Stimulated activated CD8-positive, alpha-beta memory T cell treated with anti-CD3 and anti-CD28 coated beads, Interleukin-15, amount 100 ng/mL, for 24 hours (primary cell): ENCODE measurements at regions not wholly inside any gene's neighbourhood (a gene's known extent, or its start where the extent isn't known, plus 50 kb on each side); places are given as distances from the start of the nearest gene placed in this dataset.
"Not testable (repeated sequence)": the region's sequence is repeated elsewhere in the genome, so short reads cannot be mapped to it uniquely, and the experiment has no call there.

Experiments used
- DNase-seq: peaks from one replicate; pipeline ENCODE4 v3.0.0-alpha.2; 2020; ENCODE audit warnings: low read depth

DNA sequence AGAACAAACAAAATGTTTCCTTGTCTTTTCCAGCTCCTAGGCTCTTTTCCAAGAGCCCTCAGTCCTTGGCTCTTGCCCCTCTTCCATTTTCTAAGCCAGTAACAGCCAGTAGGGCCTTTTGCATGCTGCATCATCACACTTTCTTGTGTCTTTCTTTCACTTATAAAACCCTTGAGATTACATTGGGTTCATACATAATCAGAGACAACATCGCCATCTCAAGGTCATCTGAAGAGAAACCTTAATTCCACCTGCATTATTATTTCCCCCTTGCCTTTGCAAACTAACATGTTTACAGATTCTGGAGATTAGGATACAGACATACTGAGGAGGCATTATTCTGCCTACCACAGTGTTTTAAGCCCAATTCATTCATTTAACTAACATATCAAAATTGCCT, 697.3 kb downstream of the TRIB2 start:
- no peak for DNase-seq

DNA sequence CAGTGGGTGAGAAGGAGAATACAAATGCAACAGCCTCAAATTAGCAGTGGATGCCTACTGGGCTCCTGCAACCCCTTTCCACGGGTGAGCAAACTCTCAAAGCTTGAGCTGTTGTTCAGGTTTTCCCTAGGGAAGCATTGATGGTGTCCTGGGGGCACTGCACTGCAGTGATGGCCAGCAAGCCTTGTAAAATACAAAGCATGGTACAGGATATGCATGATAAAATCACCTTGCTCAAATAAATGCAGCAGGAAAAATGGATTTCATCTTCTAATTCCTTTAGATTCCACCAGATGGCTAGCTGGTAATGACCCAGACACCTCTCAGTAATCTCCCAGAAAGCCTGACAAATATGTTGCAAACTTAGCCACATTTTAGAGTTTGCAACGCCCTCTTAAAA, 698.2 kb downstream of the TRIB2 start:
- no peak for DNase-seq

DNA sequence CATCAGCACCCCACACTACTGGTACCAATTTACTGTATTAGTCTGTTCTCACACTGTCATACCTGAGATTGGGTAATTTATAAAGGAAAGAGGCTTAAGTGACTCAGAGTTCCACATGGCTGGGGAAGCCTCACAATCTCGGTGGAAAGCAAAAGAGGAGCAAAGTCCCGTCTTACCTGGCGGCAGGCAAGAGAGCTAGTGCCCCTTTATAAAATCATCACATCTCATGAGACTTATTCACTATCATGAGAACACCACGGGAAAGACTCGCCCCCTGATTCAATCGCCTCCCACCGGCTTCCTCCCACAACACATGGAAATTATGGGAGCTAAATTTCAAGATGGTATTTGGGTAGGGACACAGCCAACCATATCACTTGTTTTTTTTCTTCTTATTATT, 717.2 kb downstream of the TRIB2 start:
- DNase-seq: no peak

DNA sequence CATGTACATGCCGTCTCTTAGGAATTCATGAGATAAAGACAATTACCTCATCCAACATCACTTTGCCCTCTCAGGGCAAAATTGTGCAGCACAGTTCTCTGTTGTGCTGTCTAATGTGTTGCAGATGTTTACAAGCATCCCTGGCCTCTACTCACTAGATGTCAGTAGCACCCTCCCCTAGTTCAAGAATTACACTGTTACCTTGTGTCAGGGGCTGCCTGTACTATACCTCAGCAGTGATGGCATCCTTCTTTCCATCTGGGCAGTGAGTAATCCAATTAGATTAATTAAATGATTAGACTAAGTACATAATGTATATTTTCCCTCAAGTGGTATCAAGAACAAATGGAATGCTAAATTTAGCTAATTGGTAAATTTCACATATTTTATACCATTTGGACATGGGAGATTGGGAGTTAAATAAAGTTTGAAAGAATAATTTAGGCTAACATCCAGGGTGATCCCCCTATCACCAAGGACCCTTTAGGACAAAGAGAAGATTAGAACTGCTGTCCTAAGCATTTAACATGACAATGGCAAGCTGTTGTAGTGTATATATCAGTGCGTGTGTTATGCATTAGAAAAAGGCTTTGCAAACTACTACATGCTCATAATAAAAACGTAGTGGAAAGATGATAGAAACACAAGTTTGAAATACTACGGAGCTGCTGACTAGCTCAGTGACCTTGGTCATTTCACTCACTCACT, 727.0 kb downstream of the TRIB2 start:
- not testable (repeated sequence) for DNase-seq

DNA sequence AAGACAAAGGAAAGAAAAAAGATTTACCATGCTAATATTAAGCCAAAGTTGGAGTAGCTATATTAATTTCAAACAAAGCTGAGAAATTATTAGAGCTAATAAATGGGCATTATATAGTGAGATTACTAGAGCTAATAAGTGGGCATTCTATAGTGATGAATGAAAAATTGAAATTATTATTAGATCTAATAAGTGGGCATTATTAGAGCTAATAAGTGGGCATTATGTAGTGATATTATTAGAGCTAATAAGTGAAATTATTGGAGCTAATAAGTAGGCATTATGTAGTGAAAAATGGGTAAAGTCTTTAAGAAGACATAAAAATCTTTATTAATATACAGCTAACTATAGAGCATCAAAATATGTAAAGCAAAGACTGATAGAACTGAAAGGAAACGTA, 745.7 kb downstream of the TRIB2 start:
- no peak for DNase-seq

DNA sequence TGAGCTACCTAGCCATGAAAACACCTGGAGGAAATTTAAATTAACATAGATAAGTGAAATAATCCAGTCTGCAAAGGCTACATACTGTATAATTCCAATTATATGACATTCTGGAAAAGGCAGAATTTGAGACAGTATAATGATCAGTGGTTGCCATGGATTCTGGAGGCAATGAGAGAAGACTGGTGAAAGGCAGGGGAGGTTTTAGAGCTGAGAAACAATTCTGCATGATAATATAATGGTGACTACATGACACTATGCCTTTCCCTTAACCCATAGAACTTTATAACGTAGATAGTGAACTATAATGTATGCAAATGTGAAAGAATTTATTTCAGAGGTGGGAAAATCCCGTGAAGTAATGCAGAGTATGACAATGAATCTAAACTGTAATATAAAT, 749.3 kb downstream of the TRIB2 start:
- DNase-seq: no peak

DNA sequence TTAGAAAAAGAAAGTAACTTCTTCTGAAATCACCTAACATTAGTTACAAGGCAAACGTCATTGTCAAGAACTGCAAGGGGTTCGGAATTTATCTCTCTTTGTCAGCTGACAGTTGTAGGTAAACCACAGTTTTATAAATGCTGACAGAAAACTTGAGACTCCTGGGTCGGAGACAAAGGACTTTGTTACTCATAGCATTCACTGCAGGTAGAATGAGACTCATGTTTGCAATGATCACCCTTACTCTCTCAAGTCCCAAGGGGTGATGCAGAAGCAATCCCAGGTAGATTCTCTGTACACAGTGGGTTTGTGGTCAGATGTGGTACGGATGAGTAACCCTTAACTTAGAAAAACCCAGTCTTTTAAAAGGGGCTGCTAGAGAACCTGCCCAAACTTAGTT, 757.8 kb downstream of the TRIB2 start:
- DNase-seq: no peak

DNA sequence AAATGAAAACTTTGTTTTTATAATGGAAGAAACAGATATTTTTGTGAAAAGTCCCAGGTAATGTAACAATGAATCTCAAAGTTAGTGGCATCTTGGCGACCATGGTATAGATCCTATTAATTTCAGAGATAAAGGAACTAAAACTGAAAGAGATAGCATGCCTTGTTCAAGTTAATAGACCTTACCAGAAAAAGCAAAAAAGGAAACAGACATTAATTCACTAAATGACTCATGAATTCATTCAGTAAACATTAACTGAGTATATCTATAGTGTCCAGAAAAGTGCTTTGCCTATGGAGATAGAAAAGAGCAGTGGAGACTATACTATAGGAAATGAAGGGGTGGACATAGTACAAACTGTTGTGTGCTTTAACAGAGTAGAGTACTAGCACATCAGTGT, 763.3 kb downstream of the TRIB2 start:
- no peak for DNase-seq

DNA sequence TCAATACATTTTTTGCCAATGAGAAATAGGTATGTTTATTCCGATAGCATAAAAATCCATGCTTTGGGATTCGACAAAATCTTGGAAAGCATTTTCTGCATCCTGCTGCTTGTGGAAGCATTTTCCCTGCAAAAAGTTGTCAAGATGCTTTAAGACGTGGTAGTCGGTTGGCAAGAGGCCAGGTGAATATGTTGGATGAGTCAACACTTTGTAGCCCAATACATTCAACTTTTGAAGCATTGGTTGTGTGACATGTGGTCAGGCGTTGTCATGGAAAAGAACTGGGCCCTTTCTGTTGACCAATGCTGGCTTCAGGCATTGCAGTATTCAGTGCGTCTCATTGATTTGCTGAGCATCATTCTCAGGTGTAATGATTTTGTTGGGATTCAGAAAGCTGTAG, 764.5 kb downstream of the TRIB2 start:
- no peak for DNase-seq

DNA sequence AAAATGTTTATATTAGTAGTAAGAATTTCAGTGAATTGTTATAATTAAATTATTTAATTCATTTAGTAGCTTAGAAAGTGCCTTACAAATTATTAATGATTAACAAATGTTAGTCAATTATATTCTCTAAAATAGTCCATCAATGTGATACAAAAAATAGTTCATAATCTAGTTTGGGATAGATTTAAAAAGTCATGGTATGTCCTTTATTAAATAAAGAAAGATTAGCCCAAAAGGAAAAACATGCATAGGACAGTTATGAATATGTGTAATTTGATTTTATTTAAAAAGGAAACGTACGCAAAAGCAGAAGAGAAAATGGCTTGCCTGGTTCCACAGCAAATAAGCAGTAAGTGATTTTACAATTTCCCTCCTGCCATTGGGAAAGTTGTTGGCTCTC, 768.5 kb downstream of the TRIB2 start:
- DNase-seq: no peak

DNA sequence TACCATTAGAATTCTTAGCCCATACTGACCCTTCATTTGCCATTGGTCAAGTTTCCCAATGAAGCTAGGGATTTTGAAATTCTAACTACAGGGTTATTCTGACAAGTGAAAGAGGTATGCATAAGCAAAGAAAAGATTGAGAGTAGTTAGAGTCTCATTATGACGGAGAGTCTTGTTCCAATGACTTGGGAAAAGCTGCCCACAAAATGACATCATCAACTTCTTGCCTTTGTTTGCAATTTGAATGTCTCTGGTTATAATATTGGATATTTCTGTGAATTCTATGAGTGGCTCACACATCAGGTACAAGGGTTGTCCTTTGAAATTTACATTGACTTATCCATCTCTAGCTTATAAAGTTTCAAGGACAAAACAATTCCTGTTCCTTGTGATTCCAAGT, 772.2 kb downstream of the TRIB2 start:
- no peak for DNase-seq

DNA sequence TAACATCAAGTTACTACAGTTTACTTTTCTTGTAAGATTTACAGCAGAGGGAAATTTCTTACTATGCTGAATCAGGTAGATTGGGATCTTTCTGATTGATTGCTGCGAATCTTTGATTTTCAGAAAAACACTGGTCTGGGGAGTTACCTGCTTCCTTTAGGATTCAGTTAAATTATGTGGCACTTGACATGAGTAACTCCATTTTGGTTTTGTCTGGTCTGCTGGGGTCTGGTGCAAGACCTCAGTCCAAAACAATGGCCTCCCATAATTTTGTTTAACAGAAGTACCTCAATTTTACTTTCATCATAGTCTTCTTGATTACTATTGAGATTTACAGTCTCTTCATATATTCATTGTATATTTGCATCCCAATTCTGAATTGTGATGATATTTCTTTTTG, 775.5 kb downstream of the TRIB2 start:
- DNase-seq: no peak

DNA sequence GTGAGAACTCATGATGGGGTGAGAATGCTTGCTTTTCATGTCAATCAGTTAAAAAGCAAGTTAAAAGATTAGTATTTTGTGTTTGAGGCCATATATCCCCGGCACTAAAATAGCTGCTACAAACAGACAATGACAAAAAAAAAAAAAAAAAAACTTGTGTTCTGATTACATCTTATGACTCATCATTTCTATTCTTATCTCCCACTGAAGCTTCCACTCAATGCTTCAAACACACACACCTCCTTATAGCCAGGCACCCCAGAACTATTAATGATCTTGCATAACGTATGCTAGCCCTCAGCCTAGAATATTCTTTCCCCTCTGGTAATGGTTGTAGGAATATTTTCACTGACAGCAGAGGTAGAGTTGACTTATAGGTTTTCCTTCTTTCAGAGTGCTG, 778.3 kb downstream of the TRIB2 start:
- no peak for DNase-seq

DNA sequence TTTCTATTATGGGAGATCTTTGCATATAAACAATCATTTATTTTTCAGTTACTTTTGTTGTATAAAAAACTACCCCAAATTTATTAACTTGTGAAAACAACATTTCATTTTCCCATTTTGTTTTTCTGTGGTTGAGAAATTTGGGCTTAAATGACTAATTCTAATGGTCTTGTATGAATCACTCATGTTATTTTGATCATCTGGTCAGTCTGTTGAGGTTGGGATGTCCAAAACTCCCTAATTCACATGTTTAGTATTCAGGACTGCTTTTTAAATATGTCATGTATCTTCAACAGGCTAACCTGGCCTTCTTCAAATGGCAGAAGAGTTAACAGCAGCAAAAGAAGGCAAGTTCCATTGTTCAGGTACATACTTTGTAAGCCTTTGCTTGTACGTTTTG, 788.1 kb downstream of the TRIB2 start:
- DNase-seq: no peak

DNA sequence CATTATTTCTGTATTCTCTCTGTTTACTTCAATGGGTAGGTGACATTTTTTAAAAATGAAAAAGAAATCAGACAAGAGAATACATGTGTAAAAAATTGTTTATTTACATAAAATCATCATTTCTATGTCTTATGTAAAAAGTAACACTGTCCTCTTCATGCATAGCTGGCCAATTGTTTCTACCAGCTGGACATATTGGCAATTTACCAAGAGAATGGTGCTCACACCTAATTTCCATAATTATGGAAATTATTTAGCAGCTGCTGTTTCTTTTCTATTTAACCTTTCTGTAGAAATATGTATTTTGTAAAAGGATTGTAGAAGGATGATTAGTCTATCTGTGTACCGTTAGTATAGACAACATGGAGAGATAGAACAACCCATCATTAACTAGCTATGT, 791.9 kb downstream of the TRIB2 start:
- DNase-seq: no peak

DNA sequence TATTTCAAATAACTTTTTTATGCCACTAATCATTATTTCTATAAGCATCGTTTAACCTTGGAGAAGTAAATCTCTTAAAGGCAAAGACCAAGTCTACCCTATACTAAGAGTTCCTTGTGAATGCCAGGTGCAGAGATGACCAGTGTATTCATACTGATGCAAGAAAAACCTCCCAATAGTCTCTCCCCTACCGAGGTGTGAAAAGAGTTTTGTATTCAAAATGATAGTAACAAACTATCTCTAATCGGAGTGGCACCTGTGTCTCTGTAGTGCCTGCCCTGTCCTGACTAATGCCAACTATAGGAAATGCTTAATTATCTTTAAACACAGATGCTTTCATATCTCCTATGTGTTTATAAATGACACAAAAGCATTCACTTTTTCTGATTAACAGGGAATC, 798.5 kb downstream of the TRIB2 start:
- DNase-seq: no peak

DNA sequence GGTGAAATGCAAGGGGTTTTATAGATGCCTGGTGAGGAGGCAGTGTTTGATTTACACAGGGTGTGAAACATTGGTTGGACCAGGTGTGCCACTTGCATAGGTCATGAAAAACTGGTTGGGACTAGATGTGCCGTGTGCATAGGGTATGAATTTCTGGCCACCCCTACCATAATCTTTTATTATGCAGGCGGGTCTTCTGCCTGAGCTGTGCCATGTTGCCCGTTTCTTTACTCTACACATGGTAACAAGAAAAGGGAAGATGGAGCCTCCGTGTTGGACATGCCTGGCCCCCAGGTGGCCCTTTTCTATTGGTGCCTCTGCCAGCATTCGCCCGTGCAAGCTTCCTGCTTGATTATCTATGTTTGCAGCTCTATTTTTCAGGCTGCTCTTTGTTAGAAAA, 805.4 kb downstream of the TRIB2 start:
- no peak for DNase-seq

DNA sequence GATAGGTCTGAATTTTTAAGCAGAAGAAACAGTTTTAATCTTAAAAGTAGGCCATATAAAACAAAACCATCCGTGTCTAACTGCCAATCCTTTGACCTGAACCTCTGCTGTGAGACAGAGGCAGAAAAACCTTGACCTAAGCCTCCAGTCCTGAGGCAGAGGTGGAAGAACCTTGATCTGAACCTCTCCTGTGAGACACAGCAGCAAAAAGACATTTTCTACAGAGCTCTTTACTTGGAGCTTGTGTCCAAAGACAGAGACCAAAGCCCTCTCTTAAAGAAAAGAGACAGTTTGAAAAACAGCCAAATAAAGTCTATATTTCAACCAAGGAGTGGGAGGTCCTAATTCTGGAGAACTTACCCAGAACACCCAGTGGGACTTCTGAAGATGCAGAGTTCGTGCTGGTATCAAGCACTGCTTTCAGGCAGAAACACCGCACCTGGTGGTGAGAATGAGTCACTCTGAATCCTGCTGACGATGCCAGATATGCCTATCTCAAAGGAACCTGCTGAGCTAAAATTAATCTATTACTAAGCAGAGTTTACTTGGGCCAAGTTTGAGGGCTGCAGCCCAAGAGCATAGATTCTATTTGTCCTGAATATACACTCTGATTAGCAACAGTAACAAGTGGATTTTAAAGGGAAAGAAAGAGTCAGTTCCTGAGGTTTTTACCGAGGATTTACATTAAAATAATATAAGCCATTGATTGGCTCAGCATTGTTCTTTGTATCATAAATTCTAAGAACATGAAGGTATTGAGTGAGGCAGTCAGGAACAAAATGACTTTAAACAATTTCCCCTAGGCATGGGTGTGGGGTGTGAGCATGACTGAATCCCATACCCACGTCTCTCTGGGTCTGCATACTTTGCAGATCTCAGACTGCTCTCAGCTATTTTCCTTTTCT, 806.4 kb downstream of the TRIB2 start:
- no peak for DNase-seq

DNA sequence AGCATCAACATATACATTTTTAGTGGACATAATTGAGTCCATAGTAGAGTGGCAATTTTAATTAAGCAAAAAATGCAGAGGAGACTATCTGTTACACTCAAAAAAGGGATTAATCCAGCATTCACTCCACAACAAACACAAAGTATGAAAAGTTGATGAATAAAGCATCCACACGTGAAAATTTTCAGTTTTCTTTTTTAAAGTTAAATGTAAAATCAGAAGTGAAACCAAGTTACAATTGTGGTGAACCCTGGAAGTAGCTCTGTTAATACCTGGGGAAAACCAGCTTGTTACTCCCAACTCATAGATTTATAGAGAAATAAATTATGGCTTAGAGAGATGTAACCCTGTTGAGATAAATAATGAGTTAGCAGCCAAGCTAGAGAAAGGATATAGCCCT, 807.8 kb downstream of the TRIB2 start:
- no peak for DNase-seq

DNA sequence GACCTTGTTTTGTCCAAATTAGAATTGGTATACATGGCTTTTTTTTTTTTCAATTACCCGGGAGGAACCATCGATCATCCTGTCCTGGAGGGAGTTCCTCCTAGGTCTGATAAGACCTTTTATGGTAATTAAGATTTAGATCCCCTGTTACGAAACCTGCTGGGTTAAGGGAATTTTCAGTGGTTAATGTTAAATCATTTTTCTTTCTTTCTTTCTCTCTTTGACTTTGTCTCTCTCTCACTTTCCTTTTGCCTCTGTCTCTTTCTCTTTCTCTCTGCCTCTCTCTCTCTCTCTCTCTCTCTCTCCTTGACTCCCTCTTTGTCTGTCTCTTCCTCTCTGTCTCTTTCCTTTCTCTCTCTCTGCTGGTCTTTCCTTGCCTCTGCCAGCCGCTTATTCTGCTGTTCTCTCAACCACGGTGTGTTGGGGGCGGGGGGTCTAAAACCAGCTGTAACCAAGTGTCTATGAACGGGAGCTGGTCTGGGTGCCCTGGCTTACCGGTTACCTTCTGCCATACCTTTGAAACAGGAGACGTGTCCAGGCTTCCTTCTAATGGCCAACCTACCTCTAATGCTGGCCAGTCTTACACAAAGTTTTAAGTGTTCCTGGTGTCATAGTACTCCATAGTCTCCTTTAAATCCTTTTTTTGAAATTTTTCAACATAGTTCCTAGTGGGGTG, 815.1 kb downstream of the TRIB2 start:
- DNase-seq: not testable (repeated sequence)

DNA sequence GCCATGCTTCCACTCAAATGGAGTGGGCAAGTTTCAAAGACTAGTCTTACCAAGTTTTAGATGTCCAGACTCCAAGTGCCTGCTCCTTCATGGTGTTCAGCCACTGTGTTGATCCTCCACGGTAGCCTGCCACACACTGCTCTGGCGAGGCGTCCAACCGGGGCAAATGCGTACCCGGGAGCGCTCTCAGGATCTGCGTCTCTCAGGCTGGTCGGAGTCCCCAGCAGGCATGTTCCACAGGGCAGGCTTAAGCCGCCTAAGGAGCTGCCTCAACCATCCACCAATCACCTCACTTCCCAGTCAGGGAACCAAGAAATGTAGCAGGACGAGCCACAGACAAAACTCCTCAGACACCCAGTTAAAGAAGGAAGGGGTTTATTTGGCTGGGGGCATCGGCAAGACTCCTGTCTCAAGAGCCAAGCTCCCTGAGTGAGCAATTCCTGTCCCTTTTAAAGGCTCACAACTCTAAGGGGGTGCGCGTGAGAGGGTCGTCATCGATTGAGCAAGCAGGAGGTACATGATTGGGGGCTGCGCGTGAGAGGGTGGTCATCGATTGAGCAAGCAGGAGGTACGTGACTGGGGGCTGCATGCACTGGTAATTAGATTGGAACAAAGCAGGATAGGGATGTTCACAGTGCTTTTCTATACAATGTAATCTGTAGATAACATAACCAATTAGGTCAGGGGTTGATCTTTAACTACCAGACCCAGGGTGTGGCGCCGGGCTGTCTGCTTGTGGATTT, 816.2 kb downstream of the TRIB2 start:
- not testable (repeated sequence) for DNase-seq

DNA sequence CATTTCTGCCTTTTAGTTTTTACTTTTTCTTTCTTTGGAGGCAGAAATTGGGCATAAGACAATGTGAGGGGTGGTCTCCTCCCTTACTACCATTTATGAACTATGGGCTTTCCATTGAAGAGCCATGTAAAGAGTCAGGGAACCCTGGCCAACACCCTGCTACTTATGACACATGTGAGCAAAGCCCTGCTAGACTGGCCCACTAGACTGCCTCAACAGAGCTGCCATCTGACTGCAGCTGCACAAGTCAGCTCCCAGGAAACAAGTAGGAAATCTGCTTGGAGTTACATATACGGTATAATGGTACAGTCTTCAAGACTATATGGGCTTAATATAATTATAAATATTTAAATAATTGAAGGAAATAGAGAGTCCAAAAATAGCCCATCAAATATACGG, 816.8 kb downstream of the TRIB2 start:
- DNase-seq: no peak
